ENCODE measurements at regions not wholly inside any gene's neighbourhood (a gene's known extent, or its start where the extent isn't known, plus 50 kb on each side); places are given as distances from the start of the nearest gene placed in this dataset.

DNA sequence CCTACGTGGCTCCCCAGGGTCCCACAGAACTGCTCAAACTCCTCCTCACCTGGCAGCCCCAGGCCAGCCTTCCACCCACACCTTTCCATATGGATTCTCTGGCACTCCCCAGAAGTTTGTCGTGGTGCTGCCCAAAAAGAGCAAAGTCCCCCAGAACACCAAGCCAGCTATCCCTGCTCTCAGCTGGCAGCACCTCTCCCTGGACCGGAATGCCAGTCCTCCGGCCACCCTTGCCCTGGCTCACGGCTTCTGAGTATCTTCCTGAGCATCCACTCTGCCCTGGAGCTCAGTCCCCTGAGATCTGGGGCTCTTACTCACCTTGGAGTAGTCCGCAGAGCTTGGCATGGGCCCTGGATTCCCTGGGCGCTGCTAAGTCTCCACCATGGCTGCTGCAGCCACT, 166.5 kb upstream of the ZNF507 start:
- H3K27ac Mint-ChIP-seq (ENCODE audit: low read depth, unreplicated experiment): no peak overlapping the region
- POLR2A ChIA-PET: no interaction called here
- peaks cover 8% of the 10 kb centered on the region for H3K36me3 Mint-ChIP-seq (ENCODE audit: insufficient read depth, unreplicated experiment)

DNA sequence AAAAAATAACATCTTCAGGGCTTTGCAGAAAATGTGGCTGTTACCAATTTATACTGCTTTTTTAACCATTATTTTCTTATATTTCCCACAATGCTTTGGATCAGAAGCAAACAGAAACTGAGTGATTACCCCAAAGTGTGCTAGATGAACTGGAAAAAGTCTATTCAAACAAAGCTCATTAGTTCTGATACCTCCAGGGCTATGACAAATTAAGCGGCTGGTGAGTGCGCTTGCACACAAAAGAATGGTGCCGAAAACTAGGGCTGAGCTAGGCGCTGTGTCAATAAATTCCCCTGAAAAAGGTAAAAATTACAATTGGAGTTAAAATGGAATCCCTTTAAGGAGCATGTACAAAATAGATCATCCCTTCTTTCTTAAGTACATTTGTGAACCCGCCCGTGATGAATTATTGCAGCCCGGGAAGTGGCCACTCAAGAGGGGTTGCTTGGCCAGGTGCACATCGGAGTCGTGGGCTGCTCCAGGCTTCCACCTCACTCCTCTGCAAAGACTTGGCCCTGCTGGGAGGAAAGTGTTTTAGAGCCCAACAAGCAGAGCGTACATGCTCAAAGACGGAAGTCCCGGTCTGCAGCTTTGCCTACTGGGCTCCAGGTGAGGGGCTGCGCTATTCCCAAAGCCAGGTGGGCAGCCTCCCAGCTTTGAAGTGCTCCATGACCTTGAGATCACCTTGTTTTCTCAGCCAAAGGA, 164.0 kb upstream of the ZNF507 start:
- no peak overlapping the region for H3K27ac Mint-ChIP-seq (ENCODE audit: low read depth, unreplicated experiment)
- H3K9me3 Mint-ChIP-seq (ENCODE audit: unreplicated experiment): peaks cover 7% of the 10 kb centered on the region
- no peak overlapping the region for H3K4me3 Mint-ChIP-seq (ENCODE audit: unreplicated experiment)
- intact Hi-C loops (cut with micrococcal nuclease): no loop called here
- DNase-seq (ENCODE audit: unreplicated experiment): no peak
- H3K4me1 Mint-ChIP-seq (ENCODE audit: insufficient read depth, unreplicated experiment): no peaks in the 10 kb centered on the region
- no TSS peak for BruUV-seq (replicated peaks)
- TF ChIP-seq, protein P1, sequence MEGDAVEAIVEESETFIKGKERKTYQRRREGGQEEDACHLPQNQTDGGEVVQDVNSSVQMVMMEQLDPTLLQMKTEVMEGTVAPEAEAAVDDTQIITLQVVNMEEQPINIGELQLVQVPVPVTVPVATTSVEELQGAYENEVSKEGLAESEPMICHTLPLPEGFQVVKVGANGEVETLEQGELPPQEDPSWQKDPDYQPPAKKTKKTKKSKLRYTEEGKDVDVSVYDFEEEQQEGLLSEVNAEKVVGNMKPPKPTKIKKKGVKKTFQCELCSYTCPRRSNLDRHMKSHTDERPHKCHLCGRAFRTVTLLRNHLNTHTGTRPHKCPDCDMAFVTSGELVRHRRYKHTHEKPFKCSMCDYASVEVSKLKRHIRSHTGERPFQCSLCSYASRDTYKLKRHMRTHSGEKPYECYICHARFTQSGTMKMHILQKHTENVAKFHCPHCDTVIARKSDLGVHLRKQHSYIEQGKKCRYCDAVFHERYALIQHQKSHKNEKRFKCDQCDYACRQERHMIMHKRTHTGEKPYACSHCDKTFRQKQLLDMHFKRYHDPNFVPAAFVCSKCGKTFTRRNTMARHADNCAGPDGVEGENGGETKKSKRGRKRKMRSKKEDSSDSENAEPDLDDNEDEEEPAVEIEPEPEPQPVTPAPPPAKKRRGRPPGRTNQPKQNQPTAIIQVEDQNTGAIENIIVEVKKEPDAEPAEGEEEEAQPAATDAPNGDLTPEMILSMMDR (IDR thresholded peaks at IDR 0.05; ENCODE audit: unreplicated experiment): no peak
- POLR2A ChIA-PET: no interaction called here
- CTCF ChIA-PET: interaction anchor here (0.6 to 1.2 kb wide), 2 partner anchors 12 to 111 kb away, joined by 4 to 5 read pairs; no protein-coding TSS in a partner anchor
- peaks cover 12% of the 10 kb centered on the region for H3K36me3 Mint-ChIP-seq (ENCODE audit: insufficient read depth, unreplicated experiment)
- H3K27me3 Mint-ChIP-seq (ENCODE audit: insufficient read depth, unreplicated experiment): no peaks in the 10 kb centered on the region

More for the DNA sequence above, 166.5 kb upstream of the ZNF507 start:
- no TSS peak for BruUV-seq (replicated peaks)
- Mint-ChIP-seq H3K27me3 (ENCODE audit: insufficient read depth, unreplicated experiment) (no peaks in the 10 kb centered on the region), H3K4me3 (ENCODE audit: unreplicated experiment) (no peak overlapping the region), H3K9me3 (ENCODE audit: unreplicated experiment) (peaks cover 7% of the 10 kb centered on the region), H3K4me1 (ENCODE audit: insufficient read depth, unreplicated experiment) (no peaks in the 10 kb centered on the region)
- intact Hi-C loops (cut with micrococcal nuclease): no loop called here
- CTCF ChIA-PET: no interaction called here
- TF ChIP-seq, protein P1 (IDR thresholded peaks at IDR 0.05; ENCODE audit: unreplicated experiment): no peak
- DNase-seq (ENCODE audit: unreplicated experiment): no peak

DNA sequence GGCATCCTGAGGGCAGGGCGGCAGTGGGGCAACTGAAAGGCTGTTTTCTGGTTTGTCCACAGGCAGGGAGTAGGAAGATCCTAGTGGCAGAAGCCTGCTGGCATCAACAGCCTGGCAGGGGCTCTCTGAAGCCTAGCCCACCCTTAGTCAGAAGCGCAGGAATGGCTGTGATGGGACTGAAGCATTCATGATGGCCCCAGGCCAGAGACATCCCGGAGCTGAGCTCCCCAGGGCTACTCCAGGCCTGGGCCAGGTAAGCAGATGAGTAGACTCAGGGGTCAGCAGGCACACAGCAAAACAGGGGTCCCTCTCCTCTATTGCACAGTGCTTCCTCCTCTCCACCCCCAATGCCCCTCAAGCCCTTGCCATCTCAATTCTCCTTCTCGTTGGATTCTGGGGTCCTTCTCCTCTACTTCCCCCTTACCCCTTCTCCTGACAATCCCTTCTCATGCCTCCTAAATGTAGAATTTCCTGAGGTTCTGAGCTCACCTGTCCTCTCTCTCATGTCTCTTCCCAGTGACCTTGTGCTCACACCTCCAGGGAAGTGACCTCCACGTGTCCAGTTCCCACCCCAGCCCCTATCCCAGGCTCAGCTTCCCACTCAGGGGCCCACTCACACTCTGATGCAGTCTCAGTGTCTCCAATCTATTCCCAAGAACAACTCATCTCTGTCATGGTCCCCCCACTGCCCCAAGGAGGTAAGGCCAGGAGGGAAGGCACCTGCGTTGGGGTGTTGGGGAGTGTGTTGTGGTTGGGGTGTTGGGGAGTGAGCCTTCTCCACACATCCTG, 158.7 kb upstream of the ZNF507 start:
- no peak overlapping the region for H3K4me3 Mint-ChIP-seq (ENCODE audit: unreplicated experiment)
- POLR2A ChIA-PET: no interaction called here

DNA sequence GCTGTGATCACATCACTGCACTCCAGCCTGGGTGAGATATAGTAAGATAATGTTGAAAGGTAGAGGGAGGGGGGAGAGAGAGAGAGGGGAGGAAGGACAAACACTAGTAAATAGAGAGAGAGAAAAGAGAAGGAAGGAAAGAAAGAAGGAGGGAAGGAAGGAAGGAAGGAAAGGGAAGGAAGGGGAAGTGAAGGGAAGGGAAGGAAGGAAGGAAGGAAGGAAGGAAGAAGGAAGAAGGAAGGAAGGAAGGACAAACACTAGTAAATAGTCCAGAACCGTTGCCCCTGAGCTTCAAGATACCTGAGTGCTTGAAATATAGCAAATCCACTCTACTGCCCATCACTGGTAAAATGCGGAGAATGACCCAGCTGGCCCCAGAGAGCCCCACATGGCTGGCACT, 156.5 kb upstream of the ZNF507 start:
- intact Hi-C loops (cut with micrococcal nuclease): no loop called here
- DNase-seq (ENCODE audit: unreplicated experiment): no peak
- no TSS peak for BruUV-seq (replicated peaks)
- H3K27me3 Mint-ChIP-seq (ENCODE audit: insufficient read depth, unreplicated experiment): no peaks in the 10 kb centered on the region
- TF ChIP-seq, protein P1 (IDR thresholded peaks at IDR 0.05; ENCODE audit: unreplicated experiment): no peak
- H3K27ac Mint-ChIP-seq (ENCODE audit: low read depth, unreplicated experiment): no peak overlapping the region
- no peaks in the 10 kb centered on the region for H3K4me1 Mint-ChIP-seq (ENCODE audit: insufficient read depth, unreplicated experiment)
- peaks cover 49% of the 10 kb centered on the region for H3K9me3 Mint-ChIP-seq (ENCODE audit: unreplicated experiment)
- ChIA-PET POLR2A (no interaction called here), CTCF (interaction anchor here (0.6 to 0.7 kb wide), 2 partner anchors 65 to 146 kb away, joined by 3 to 5 read pairs; no protein-coding TSS in a partner anchor)
- H3K4me3 Mint-ChIP-seq (ENCODE audit: unreplicated experiment): no peak overlapping the region
- peaks cover 4% of the 10 kb centered on the region for H3K36me3 Mint-ChIP-seq (ENCODE audit: insufficient read depth, unreplicated experiment)

More for the DNA sequence above, 158.7 kb upstream of the ZNF507 start:
- Mint-ChIP-seq H3K27ac (ENCODE audit: low read depth, unreplicated experiment) (no peak overlapping the region), H3K27me3 (ENCODE audit: insufficient read depth, unreplicated experiment) (no peaks in the 10 kb centered on the region), H3K36me3 (ENCODE audit: insufficient read depth, unreplicated experiment) (peaks cover 6% of the 10 kb centered on the region), H3K9me3 (ENCODE audit: unreplicated experiment) (peaks cover 37% of the 10 kb centered on the region), H3K4me1 (ENCODE audit: insufficient read depth, unreplicated experiment) (no peaks in the 10 kb centered on the region)
- intact Hi-C loops (cut with micrococcal nuclease): no loop called here
- CTCF ChIA-PET: interaction anchor here (0.5 kb wide), 1 partner anchor 14 kb away, joined by 4 read pairs; no protein-coding TSS in a partner anchor
- no TSS peak for BruUV-seq (replicated peaks)
- TF ChIP-seq, protein P1 (IDR thresholded peaks at IDR 0.05; ENCODE audit: unreplicated experiment): no peak
- no peak for DNase-seq (ENCODE audit: unreplicated experiment)
